ENCODE measurements at regions not wholly inside any gene's neighbourhood (a gene's known extent, or its start where the extent isn't known, plus 50 kb on each side); places are given as distances from the start of the nearest gene placed in this dataset.

GRCh38 chr21:9730866-9731265 lies 790.5 kb upstream of the TPTE start:
- FAIRE-seq = no peak
- in situ Hi-C loops (cut with MboI) (no loop called here), intact Hi-C loops (cut with micrococcal nuclease) (no loop called here)
- Histone ChIP-seq H3K9me3 (replicated peaks; ENCODE audit: control insufficient read depth, insufficient read depth, low read depth, low read length) (no peaks in the 10 kb centered on the region), H3K9me1 (ENCODE audit: control insufficient read depth, insufficient read depth, low read length) (no peaks in the 10 kb centered on the region), H3K27ac (ENCODE audit: extremely low read depth, low read depth, low read length) (no peak overlapping the region), H3K4me2 (ENCODE audit: insufficient read depth, low read length) (no peak overlapping the region), H3K4me3 (no peak overlapping the region), H4K20me1 (replicated peaks; ENCODE audit: control insufficient read depth, insufficient read depth, low read length) (no peaks in the 10 kb centered on the region), H3K9ac (ENCODE audit: insufficient read depth in 1 of 2, low read depth in 2 of 2, low read length in 2 of 2) (no peak overlapping the region), H3K79me2 (ENCODE audit: control insufficient read depth, insufficient read depth, low read length) (no peaks in the 10 kb centered on the region), H3K4me1 (replicated peaks in 1 of 2; ENCODE audit: control insufficient read depth in 2 of 2, insufficient read depth in 2 of 2, low read length in 2 of 2) (no peaks in the 10 kb centered on the region), H3K27me3 (ENCODE audit: control insufficient read depth in 2 of 2, insufficient read depth in 2 of 2, low read length in 2 of 2) (no peaks in the 10 kb centered on the region), H3K36me3 (ENCODE audit: control insufficient read depth, insufficient read depth, low read length) (no peaks in the 10 kb centered on the region), H2AFZ (ENCODE audit: low read depth, low read length) (no peak overlapping the region)
- POLR2A ChIA-PET = no interaction called here
- no peak for ATAC-seq
- 0% methylated on average over 3 of the region's 3 CpGs for WGBS (ENCODE audit: insufficient coverage, low coverage, missing lambda C conversion rate)
- no peak for DNase-seq (ENCODE audit: extremely low read depth in 1 of 4, low spot score in 3 of 4)
- BruUV-seq (replicated peaks) = no TSS peak
- CTCF ChIA-PET (ENCODE audit: low intra/inter-chr PET ratio) = no interaction called here
- TF ChIP-seq FOXJ2 (tag; IDR thresholded peaks at IDR 0.05) = no peak
- TF ChIP-seq ILK (tag; IDR thresholded peaks at IDR 0.05; ENCODE audit: borderline replicate concordance, low read depth) = no peak
- TF ChIP-seq HCFC1 (IDR thresholded peaks at IDR 0.05; ENCODE audit: low read depth, low read length) = no peak
- no peak for TF ChIP-seq CBX8 (IDR thresholded peaks at IDR 0.05; ENCODE audit: borderline replicate concordance, extremely low read depth, low read depth, low read length, poor library complexity, severe bottlenecking)
- no peak for TF ChIP-seq BACH1 (tag; IDR thresholded peaks at IDR 0.05)
- TF ChIP-seq RBM25 (IDR thresholded peaks at IDR 0.05; ENCODE audit: low read depth, low read length, severe bottlenecking) = no peak
- TF ChIP-seq HSF4 (CRISPR knock-in tag; IDR thresholded peaks at IDR 0.05; ENCODE audit: borderline replicate concordance) = no peak
- no peak for TF ChIP-seq GTF3C2 (IDR thresholded peaks at IDR 0.05; ENCODE audit: borderline replicate concordance, extremely low read depth, insufficient read length)
- no peak for TF ChIP-seq MTA2 (IDR thresholded peaks at IDR 0.05; ENCODE audit: low read depth)
- no peak for TF ChIP-seq MEF2A (IDR thresholded peaks at IDR 0.05; ENCODE audit: control insufficient read depth, low read depth, low read length)
- no peak for TF ChIP-seq KLF10 (CRISPR knock-in tag; IDR thresholded peaks at IDR 0.05)
- TF ChIP-seq, protein P1, sequence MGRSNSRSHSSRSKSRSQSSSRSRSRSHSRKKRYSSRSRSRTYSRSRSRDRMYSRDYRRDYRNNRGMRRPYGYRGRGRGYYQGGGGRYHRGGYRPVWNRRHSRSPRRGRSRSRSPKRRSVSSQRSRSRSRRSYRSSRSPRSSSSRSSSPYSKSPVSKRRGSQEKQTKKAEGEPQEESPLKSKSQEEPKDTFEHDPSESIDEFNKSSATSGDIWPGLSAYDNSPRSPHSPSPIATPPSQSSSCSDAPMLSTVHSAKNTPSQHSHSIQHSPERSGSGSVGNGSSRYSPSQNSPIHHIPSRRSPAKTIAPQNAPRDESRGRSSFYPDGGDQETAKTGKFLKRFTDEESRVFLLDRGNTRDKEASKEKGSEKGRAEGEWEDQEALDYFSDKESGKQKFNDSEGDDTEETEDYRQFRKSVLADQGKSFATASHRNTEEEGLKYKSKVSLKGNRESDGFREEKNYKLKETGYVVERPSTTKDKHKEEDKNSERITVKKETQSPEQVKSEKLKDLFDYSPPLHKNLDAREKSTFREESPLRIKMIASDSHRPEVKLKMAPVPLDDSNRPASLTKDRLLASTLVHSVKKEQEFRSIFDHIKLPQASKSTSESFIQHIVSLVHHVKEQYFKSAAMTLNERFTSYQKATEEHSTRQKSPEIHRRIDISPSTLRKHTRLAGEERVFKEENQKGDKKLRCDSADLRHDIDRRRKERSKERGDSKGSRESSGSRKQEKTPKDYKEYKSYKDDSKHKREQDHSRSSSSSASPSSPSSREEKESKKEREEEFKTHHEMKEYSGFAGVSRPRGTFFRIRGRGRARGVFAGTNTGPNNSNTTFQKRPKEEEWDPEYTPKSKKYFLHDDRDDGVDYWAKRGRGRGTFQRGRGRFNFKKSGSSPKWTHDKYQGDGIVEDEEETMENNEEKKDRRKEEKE (IDR thresholded peaks at IDR 0.05; ENCODE audit: borderline replicate concordance in 1 of 2, control insufficient read depth in 1 of 2, low read depth in 2 of 2, low read length in 1 of 2) = no peak
- no peak for TF ChIP-seq MEIS2 (IDR thresholded peaks at IDR 0.05; ENCODE audit: partially characterized antibody)
- TF ChIP-seq, protein P2, sequence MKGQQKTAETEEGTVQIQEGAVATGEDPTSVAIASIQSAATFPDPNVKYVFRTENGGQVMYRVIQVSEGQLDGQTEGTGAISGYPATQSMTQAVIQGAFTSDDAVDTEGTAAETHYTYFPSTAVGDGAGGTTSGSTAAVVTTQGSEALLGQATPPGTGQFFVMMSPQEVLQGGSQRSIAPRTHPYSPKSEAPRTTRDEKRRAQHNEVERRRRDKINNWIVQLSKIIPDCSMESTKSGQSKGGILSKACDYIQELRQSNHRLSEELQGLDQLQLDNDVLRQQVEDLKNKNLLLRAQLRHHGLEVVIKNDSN (CRISPR knock-in tag; IDR thresholded peaks at IDR 0.05) = no peak
- TF ChIP-seq SIN3A (IDR thresholded peaks at IDR 0.05; ENCODE audit: borderline replicate concordance in 2 of 2, control insufficient read depth in 1 of 2, low read depth in 2 of 2, low read length in 2 of 2) = no peak
- TF ChIP-seq ZNF263 (CRISPR knock-in tag; IDR thresholded peaks at IDR 0.05; ENCODE audit: borderline replicate concordance) = no peak
